ENCODE measurements at regions not wholly inside any gene's neighbourhood (a gene's known extent, or its start where the extent isn't known, plus 50 kb on each side); places are given as distances from the start of the nearest gene placed in this dataset.
A peak's percentile ranks its signal among the peaks of the same experiment; 100 is the strongest.

DNA sequence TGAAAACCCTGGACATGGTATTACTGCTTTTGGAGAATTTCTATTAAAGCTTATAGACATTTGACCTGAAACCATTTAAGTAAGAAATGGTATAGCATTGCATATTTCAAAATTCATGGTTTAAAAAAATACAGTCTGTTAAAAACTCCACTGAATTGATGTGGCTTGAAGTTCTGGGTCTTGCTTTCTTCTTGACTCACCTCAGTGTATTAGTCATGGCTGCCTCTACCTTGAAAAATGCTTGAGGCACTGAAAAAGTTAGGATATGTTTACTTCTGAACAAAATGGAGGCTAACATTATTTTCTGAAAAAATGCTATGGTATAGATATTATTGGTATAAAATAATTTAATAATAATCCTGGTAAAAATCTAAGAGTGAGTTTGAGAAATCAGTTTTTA lies 349.2 kb downstream of the AASDHPPT start:
- H3K9ac ChIP-seq (ENCODE audit: insufficient read depth, low read length): no peak overlapping the region
- no peak overlapping the region for H3K27ac ChIP-seq (ENCODE audit: insufficient read depth, low read length)
- H3K4me3 ChIP-seq (replicated peaks in 1 of 4; ENCODE audit: control extremely low read depth in 1 of 4, insufficient read depth in 1 of 4, low read depth in 3 of 4, low read length in 4 of 4): no peak overlapping the region
- TF ChIP-seq CTCF (conservative IDR thresholded peaks at IDR 0.05 in 1 of 2, IDR thresholded peaks at IDR 0.05 in 1 of 2; ENCODE audit: low read depth in 1 of 2, low read length in 2 of 2) (no peak), EZH2 (IDR thresholded peaks at IDR 0.05; ENCODE audit: low read length, missing control alignments) (no peak)
- H3K4me2 ChIP-seq (ENCODE audit: extremely low read depth, insufficient read depth, low read length): no peak overlapping the region
- no peaks in the 10 kb centered on the region for H3K36me3 ChIP-seq (ENCODE audit: control insufficient read depth, insufficient read depth, low read length)
- H3K4me1 ChIP-seq (ENCODE audit: control insufficient read depth, extremely low read depth, insufficient read depth, low read length): peaks cover 3% of the 10 kb centered on the region
- no peak overlapping the region for H2AFZ ChIP-seq (ENCODE audit: low read length)
- no peaks in the 10 kb centered on the region for H3K79me2 ChIP-seq (ENCODE audit: control insufficient read depth, insufficient read depth, low read length)
- no peaks in the 10 kb centered on the region for H3K27me3 ChIP-seq (ENCODE audit: control insufficient read depth, insufficient read depth, low read length)
- no peaks in the 10 kb centered on the region for H3K9me3 ChIP-seq (ENCODE audit: control insufficient read depth, insufficient read depth, low read depth, low read length)
- H4K20me1 ChIP-seq (ENCODE audit: control insufficient read depth, extremely low read depth, insufficient read depth, low read length): no peaks in the 10 kb centered on the region
- DNase-seq (ENCODE audit: low read depth in 2 of 2): peak in 1 of 2 donors; percentile 13

DNA sequence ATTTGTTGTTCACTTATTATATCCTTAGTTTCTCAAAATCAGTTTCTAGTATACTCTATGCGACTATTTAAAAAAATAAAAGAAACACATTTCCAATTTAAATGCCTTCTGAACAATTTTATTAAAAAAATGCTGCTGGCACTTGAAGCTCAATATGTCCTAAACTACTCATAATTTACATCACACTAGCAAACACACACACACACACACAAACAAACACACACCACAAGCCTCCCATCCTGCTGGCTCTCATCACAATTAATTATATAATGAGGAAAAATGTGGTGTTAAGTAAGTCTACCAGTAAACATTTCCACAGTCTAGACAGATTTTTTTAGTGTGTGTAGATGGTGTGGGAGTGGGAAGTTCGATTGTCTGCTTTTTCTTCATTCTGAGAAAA lies 350.3 kb downstream of the AASDHPPT start:
- Histone ChIP-seq H3K9me3 (ENCODE audit: control insufficient read depth, insufficient read depth, low read depth, low read length) (no peaks in the 10 kb centered on the region), H3K4me2 (ENCODE audit: extremely low read depth, insufficient read depth, low read length) (no peak overlapping the region), H3K4me3 (replicated peaks in 1 of 4; ENCODE audit: control extremely low read depth in 1 of 4, insufficient read depth in 1 of 4, low read depth in 3 of 4, low read length in 4 of 4) (no peak overlapping the region), H3K27me3 (ENCODE audit: control insufficient read depth, insufficient read depth, low read length) (no peaks in the 10 kb centered on the region), H3K27ac (ENCODE audit: insufficient read depth, low read length) (no peak overlapping the region), H3K9ac (ENCODE audit: insufficient read depth, low read length) (no peak overlapping the region), H3K4me1 (ENCODE audit: control insufficient read depth, extremely low read depth, insufficient read depth, low read length) (peaks cover 3% of the 10 kb centered on the region), H3K79me2 (ENCODE audit: control insufficient read depth, insufficient read depth, low read length) (no peaks in the 10 kb centered on the region), H2AFZ (ENCODE audit: low read length) (no peak overlapping the region), H4K20me1 (ENCODE audit: control insufficient read depth, extremely low read depth, insufficient read depth, low read length) (no peaks in the 10 kb centered on the region), H3K36me3 (ENCODE audit: control insufficient read depth, insufficient read depth, low read length) (no peaks in the 10 kb centered on the region)
- TF ChIP-seq CTCF (conservative IDR thresholded peaks at IDR 0.05 in 1 of 2, IDR thresholded peaks at IDR 0.05 in 1 of 2; ENCODE audit: low read depth in 1 of 2, low read length in 2 of 2) (no peak), EZH2 (IDR thresholded peaks at IDR 0.05; ENCODE audit: low read length, missing control alignments) (no peak)
- peak in 1 of 2 donors; percentile 3 for DNase-seq (ENCODE audit: low read depth in 2 of 2)

GRCh38 chr11:106442032-106442431 lies 364.6 kb downstream of the AASDHPPT start:
- no peaks in the 10 kb centered on the region for H4K20me1 ChIP-seq (ENCODE audit: control insufficient read depth, extremely low read depth, insufficient read depth, low read length)
- H3K4me1 ChIP-seq (ENCODE audit: control insufficient read depth, extremely low read depth, insufficient read depth, low read length): no peaks in the 10 kb centered on the region
- H2AFZ ChIP-seq (ENCODE audit: low read length): no peak overlapping the region
- H3K4me2 ChIP-seq (ENCODE audit: extremely low read depth, insufficient read depth, low read length): no peak overlapping the region
- no peak overlapping the region for H3K4me3 ChIP-seq (replicated peaks in 1 of 4; ENCODE audit: control extremely low read depth in 1 of 4, insufficient read depth in 1 of 4, low read depth in 3 of 4, low read length in 4 of 4)
- no peaks in the 10 kb centered on the region for H3K9me3 ChIP-seq (ENCODE audit: control insufficient read depth, insufficient read depth, low read depth, low read length)
- H3K9ac ChIP-seq (ENCODE audit: insufficient read depth, low read length): no peak overlapping the region
- H3K79me2 ChIP-seq (ENCODE audit: control insufficient read depth, insufficient read depth, low read length): no peaks in the 10 kb centered on the region
- no peaks in the 10 kb centered on the region for H3K27me3 ChIP-seq (ENCODE audit: control insufficient read depth, insufficient read depth, low read length)
- TF ChIP-seq CTCF (conservative IDR thresholded peaks at IDR 0.05 in 1 of 2, IDR thresholded peaks at IDR 0.05 in 1 of 2; ENCODE audit: low read depth in 1 of 2, low read length in 2 of 2) (no peak), EZH2 (IDR thresholded peaks at IDR 0.05; ENCODE audit: low read length, missing control alignments) (no peak)
- no peak overlapping the region for H3K27ac ChIP-seq (ENCODE audit: insufficient read depth, low read length)
- DNase-seq (ENCODE audit: low read depth in 2 of 2): no peak
- H3K36me3 ChIP-seq (ENCODE audit: control insufficient read depth, insufficient read depth, low read length): no peaks in the 10 kb centered on the region
